DOHH2 (cell line): ENCODE measurements at regions not wholly inside any gene's neighbourhood (a gene's known extent, or its start where the extent isn't known, plus 50 kb on each side); places are given as distances from the start of the nearest gene placed in this dataset.

Source experiments
- EZH2phosphoT487 ChIP-seq: fragments of 200-600 bp; sonication (generic); IDR thresholded peaks from 2 replicates; pipeline ENCODE4 v1.6.1; 2017; ENCODE audit warnings: borderline replicate concordance, mild to moderate bottlenecking, antibody characterized with exemption, low read length, moderate library complexity, mixed read lengths
- TF ChIP-seq, protein P1 (sequence below): fragments of 200-600 bp; sonication (generic); IDR thresholded peaks from one replicate; pipeline ENCODE4 v1.5.1; 2014; ENCODE audit warnings: antibody characterized with exemption, mild to moderate bottlenecking, low read depth, low read length; ENCODE audit not compliant: poor library complexity, severe bottlenecking

DNA sequence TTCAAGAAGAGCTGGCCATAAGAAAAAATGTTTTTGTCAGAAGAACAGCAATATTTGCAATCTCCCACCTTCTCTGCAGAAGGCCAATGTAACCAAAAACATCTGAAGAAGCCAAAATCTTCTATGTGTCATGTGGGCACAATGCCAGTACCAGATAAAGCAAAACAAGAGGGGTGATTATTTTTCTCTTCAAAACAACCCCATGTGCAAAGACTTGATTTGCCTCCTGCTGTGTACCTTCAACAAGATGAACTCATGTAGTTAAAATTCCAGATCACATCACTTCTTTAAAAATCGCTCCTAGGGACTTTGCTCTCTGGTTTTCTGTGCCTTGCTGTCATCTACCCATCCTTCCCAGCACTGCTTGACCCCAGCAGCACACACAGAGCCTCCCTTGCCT is 134.0 kb upstream of the MAP3K1 start:
- no peak for TF ChIP-seq EZH2phosphoT487
- TF ChIP-seq, protein P1, sequence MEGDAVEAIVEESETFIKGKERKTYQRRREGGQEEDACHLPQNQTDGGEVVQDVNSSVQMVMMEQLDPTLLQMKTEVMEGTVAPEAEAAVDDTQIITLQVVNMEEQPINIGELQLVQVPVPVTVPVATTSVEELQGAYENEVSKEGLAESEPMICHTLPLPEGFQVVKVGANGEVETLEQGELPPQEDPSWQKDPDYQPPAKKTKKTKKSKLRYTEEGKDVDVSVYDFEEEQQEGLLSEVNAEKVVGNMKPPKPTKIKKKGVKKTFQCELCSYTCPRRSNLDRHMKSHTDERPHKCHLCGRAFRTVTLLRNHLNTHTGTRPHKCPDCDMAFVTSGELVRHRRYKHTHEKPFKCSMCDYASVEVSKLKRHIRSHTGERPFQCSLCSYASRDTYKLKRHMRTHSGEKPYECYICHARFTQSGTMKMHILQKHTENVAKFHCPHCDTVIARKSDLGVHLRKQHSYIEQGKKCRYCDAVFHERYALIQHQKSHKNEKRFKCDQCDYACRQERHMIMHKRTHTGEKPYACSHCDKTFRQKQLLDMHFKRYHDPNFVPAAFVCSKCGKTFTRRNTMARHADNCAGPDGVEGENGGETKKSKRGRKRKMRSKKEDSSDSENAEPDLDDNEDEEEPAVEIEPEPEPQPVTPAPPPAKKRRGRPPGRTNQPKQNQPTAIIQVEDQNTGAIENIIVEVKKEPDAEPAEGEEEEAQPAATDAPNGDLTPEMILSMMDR, result no peak
